Adipocyte (in vitro differentiated cells): ENCODE measurements at regions not wholly inside any gene's neighbourhood (a gene's known extent, or its start where the extent isn't known, plus 50 kb on each side); places are given as distances from the start of the nearest gene placed in this dataset.

Experiments used
- DNase-seq: peaks from one replicate; pipeline ENCODE4 v3.0.0-alpha.2; 2015; ENCODE audit warnings: low read depth
- H3K27me3 ChIP-seq: replicated peaks from 2 replicates; pipeline ENCODE4 v1.7.0; 2013; ENCODE audit warnings: mild to moderate bottlenecking, low read length, moderate library complexity; ENCODE audit not compliant: control insufficient read depth, insufficient read depth
- H3K36me3 ChIP-seq: 2 replicates; pipeline ENCODE4 v1.7.0; 2013; ENCODE audit warnings: low read length, mild to moderate bottlenecking, moderate library complexity; ENCODE audit not compliant: control insufficient read depth, insufficient read depth, severe bottlenecking
- H3K4me1 ChIP-seq: 2 replicates; pipeline ENCODE4 v1.7.0; 2013; ENCODE audit warnings: mild to moderate bottlenecking, low read length, moderate library complexity; ENCODE audit not compliant: control insufficient read depth, insufficient read depth
- H3K4me3 ChIP-seq: 2 replicates; pipeline ENCODE4 v1.7.0; 2013; ENCODE audit warnings: mild to moderate bottlenecking, low read length, moderate library complexity
- H3K9ac ChIP-seq: 2 replicates; pipeline ENCODE4 v1.7.0; 2013; ENCODE audit warnings: mild to moderate bottlenecking, low read length, moderate library complexity
- H3K9me3 ChIP-seq: 2 replicates; pipeline ENCODE4 v1.7.0; 2013; ENCODE audit warnings: mild to moderate bottlenecking, low read length, moderate library complexity; ENCODE audit not compliant: control insufficient read depth

- H3K27me3 ChIP-seq: no peaks in the 10 kb centered on the region
- no peak for DNase-seq
- H3K9ac ChIP-seq: no peak overlapping the region
- H3K36me3 ChIP-seq: no peaks in the 10 kb centered on the region
- no peak overlapping the region for H3K4me3 ChIP-seq
- no peaks in the 10 kb centered on the region for H3K9me3 ChIP-seq
- H3K4me1 ChIP-seq: no peaks in the 10 kb centered on the region
Measured at GRCh38 chr9:71183251-71183650, 61.8 kb upstream of the TRPM3 start.

GRCh38 chr9:71179183-71179582, 57.8 kb upstream of the TRPM3 start:
- no peaks in the 10 kb centered on the region for H3K4me1 ChIP-seq
- H3K36me3 ChIP-seq: no peaks in the 10 kb centered on the region
- no peak for DNase-seq
- no peak overlapping the region for H3K4me3 ChIP-seq
- H3K27me3 ChIP-seq: no peaks in the 10 kb centered on the region
- H3K9ac ChIP-seq: no peak overlapping the region
- H3K9me3 ChIP-seq: no peaks in the 10 kb centered on the region

DNA sequence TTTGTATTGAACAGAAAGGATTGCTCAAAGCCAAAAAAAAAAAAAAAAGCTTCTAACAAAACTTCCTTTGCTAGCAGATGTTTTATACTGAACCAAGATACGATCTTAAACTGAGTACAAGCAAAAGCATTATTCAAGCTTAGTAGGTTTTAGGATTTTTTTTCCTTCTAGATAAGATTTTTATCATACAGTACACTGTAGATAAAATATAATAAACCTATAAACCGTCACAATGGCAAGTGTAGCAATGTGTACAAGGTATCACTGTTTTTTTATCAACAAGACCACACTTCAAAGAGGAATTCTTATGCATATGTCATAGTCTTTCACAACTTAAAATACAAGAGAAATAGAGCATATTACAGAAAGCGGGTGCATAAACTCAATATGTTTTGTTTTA, 56.5 kb upstream of the TRPM3 start:
- no peak for DNase-seq
- no peak overlapping the region for H3K4me3 ChIP-seq
- H3K9me3 ChIP-seq: no peaks in the 10 kb centered on the region
- no peaks in the 10 kb centered on the region for H3K27me3 ChIP-seq
- no peaks in the 10 kb centered on the region for H3K36me3 ChIP-seq
- H3K9ac ChIP-seq: no peak overlapping the region
- no peaks in the 10 kb centered on the region for H3K4me1 ChIP-seq

- Histone ChIP-seq H3K4me3 (no peak overlapping the region), H3K9ac (no peak overlapping the region), H3K4me1 (no peaks in the 10 kb centered on the region), H3K9me3 (no peaks in the 10 kb centered on the region), H3K27me3 (no peaks in the 10 kb centered on the region), H3K36me3 (no peaks in the 10 kb centered on the region)
- DNase-seq: no peak
Measured at GRCh38 chr9:71171517-71171916, 50.1 kb upstream of the TRPM3 start.
